Vagina (tissue), 2 donors: ENCODE measurements at regions not wholly inside any gene's neighbourhood (a gene's known extent, or its start where the extent isn't known, plus 50 kb on each side); places are given as distances from the start of the nearest gene placed in this dataset.

Experiments used
- POLR2AphosphoS5 ChIP-seq, 2 donors: sonication (generic); formaldehyde crosslinking; IDR thresholded peaks; one replicate each; pipeline ENCODE4 v1.9.0; 2017; ENCODE audit warnings: antibody characterized with exemption in 2 of 2, mild to moderate bottlenecking in 2 of 2, low read depth in 1 of 2; ENCODE audit not compliant: insufficient read depth in 1 of 2
- TF ChIP-seq, protein P1 (sequence below), 3 experiments: fragments of 450-650 bp in 2 of 3; fragments of 200-600 bp in 1 of 3; sonication (generic) in 1 of 3; IDR thresholded peaks; one replicate each; pipeline ENCODE4 v1.5.1; 2017 to 2019; ENCODE audit warnings: antibody characterized with exemption in 3 of 3, mild to moderate bottlenecking in 2 of 3, moderate library complexity in 2 of 3

DNA sequence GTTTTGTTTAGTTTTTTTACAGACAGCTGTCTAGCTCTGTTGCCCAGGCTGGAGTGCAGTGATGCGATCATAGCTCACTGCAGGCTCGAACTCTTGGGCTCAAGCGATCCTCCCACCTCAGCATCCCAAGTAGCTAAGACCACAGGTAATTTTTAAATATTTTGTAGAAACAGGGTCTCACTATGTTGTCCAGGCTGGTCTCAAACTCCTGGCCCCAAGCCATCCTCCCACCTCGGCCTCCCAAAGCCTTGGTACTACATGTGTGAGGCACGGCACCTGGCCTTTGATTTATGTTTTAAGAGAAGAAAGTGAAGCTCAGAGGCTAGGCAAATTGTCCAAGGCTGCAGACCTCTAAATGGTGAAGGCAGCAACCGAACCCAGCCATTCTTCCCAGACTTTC, 98.6 kb upstream of the SVIL start:
- no peak for TF ChIP-seq POLR2AphosphoS5 (IDR thresholded peaks at IDR 0.05; ENCODE audit: insufficient read depth in 1 of 2, low read depth in 1 of 2)
- TF ChIP-seq, protein P1, sequence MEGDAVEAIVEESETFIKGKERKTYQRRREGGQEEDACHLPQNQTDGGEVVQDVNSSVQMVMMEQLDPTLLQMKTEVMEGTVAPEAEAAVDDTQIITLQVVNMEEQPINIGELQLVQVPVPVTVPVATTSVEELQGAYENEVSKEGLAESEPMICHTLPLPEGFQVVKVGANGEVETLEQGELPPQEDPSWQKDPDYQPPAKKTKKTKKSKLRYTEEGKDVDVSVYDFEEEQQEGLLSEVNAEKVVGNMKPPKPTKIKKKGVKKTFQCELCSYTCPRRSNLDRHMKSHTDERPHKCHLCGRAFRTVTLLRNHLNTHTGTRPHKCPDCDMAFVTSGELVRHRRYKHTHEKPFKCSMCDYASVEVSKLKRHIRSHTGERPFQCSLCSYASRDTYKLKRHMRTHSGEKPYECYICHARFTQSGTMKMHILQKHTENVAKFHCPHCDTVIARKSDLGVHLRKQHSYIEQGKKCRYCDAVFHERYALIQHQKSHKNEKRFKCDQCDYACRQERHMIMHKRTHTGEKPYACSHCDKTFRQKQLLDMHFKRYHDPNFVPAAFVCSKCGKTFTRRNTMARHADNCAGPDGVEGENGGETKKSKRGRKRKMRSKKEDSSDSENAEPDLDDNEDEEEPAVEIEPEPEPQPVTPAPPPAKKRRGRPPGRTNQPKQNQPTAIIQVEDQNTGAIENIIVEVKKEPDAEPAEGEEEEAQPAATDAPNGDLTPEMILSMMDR (IDR thresholded peaks at IDR 0.05): no peak
